ENCODE measurements at regions not wholly inside any gene's neighbourhood (a gene's known extent, or its start where the extent isn't known, plus 50 kb on each side); places are given as distances from the start of the nearest gene placed in this dataset.

DNA sequence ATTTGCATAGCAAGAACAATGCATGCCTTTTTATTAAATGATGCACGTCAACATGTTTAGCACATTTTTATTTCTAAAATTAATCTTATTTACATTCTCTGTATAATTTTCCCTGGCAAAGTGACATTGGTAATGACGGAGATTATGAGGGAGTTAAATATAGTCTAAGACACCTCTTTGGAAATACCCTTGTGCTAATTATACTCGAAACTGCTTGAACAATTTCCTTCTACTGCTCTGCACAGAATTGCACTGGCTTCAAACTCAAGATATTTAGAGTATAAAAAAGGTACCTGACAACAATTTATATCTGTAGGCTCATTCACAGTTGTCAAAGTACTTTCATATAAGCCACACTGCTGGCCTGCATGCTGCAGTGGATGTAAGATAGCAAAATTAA, 602.7 kb downstream of the NXPH1 start:
- no TSS peak for BruUV-seq (replicated peaks)

More for the DNA sequence above, 602.7 kb downstream of the NXPH1 start:
- H2BK120ac ChIP-seq (ENCODE audit: low read depth, low read length), result no peak overlapping the region
- H3K18ac ChIP-seq (ENCODE audit: low read depth, low read length), result no peak overlapping the region
- no peaks in the 10 kb centered on the region for H3K9me1 ChIP-seq (ENCODE audit: insufficient read depth, low read length)
- TF ChIP-seq SMC3 (IDR thresholded peaks at IDR 0.05; ENCODE audit: low read depth, low read length), result no peak
- H3K4ac ChIP-seq (ENCODE audit: low read depth, low read length), result no peak overlapping the region
- no peak for ATAC-seq (ENCODE audit: low read depth)
- no peak overlapping the region for H3K14ac ChIP-seq (replicated peaks; ENCODE audit: low read depth, low read length)
- CTCF ChIA-PET, result no interaction called here
- H2AK5ac ChIP-seq (ENCODE audit: low read depth, low read length), result no peak overlapping the region
- no peak overlapping the region for H2AK9ac ChIP-seq (replicated peaks; ENCODE audit: low read depth, low read length, poor library complexity)
- no peaks in the 10 kb centered on the region for H3K4me1 ChIP-seq (ENCODE audit: control insufficient read depth, insufficient read depth, low read length)
- no peaks in the 10 kb centered on the region for H4K20me1 ChIP-seq (ENCODE audit: insufficient read depth, low read length)
- H3K23ac ChIP-seq (ENCODE audit: low read depth, low read length), result no peak overlapping the region
- no peak overlapping the region for H3K9ac ChIP-seq (ENCODE audit: low read depth, low read length)
- POLR2A ChIA-PET (ENCODE audit: unreplicated experiment), result no interaction called here
- H4K91ac ChIP-seq (ENCODE audit: insufficient read depth, low read depth, low read length), result no peak overlapping the region
- WGBS, 2 experiments (ENCODE audit: extremely low coverage in 2 of 2, insufficient read length in 1 of 2), result no CpG with 5 or more reads among the region's 3 CpGs
- peaks cover 7% of the 10 kb centered on the region for H3K9me3 ChIP-seq (ENCODE audit: control insufficient read depth, insufficient read depth, low read length)
- H3K36me3 ChIP-seq (ENCODE audit: control insufficient read depth, insufficient read depth, low read length), result no peaks in the 10 kb centered on the region
- in situ Hi-C loops (cut with MboI; ENCODE audit: low sequenced_read_pairs) (no loop called here), intact Hi-C loops (cut with micrococcal nuclease) (no loop called here), dilution Hi-C loops (cut with HindIII; ENCODE audit: low sequenced_read_pairs, unreplicated experiment) (no loop called here)
- no peak overlapping the region for H2BK20ac ChIP-seq (ENCODE audit: low read depth, low read length)
- no peak overlapping the region for H2BK15ac ChIP-seq (ENCODE audit: low read depth, low read length)
- H2AFZ ChIP-seq (replicated peaks; ENCODE audit: low read length, poor library complexity), result no peak overlapping the region
- no peaks in the 10 kb centered on the region for H3K27me3 ChIP-seq (ENCODE audit: control insufficient read depth, insufficient read depth, low read length)
- no peak overlapping the region for H3K56ac ChIP-seq (ENCODE audit: extremely low read depth, insufficient read depth, low read length)
- no peak for DNase-seq
- H4K8ac ChIP-seq (ENCODE audit: low read depth in 2 of 2, low read length in 2 of 2), result no peak overlapping the region
- no peaks in the 10 kb centered on the region for H3K79me1 ChIP-seq (ENCODE audit: low read depth in 1 of 2, low read length in 2 of 2)
- no peak overlapping the region for H3K27ac ChIP-seq (ENCODE audit: insufficient read depth, low read length)
- no peak overlapping the region for H3K4me3 ChIP-seq (ENCODE audit: insufficient read depth, low read depth, low read length)
- no peak overlapping the region for H2BK5ac ChIP-seq (ENCODE audit: low read depth, low read length, poor library complexity, severe bottlenecking)
- no peak overlapping the region for H3K4me2 ChIP-seq (ENCODE audit: low read depth, low read length)
- H4K5ac ChIP-seq (ENCODE audit: low read depth, low read length), result no peak overlapping the region

Measured in IMR-90 (cell line).